CD4-positive, alpha-beta T cell (primary cell): ENCODE measurements at regions not wholly inside any gene's neighbourhood (a gene's known extent, or its start where the extent isn't known, plus 50 kb on each side); places are given as distances from the start of the nearest gene placed in this dataset.

Experiments
- ATAC-seq: fragments of 200-7000 bp; cut with Tn5 transposase; one replicate; pipeline ENCODE4 v1.10.0; 2022; ENCODE audit warnings: mild to moderate bottlenecking; ENCODE audit not compliant: poor library complexity
- CTCF ChIA-PET: fragments of 350-600 bp; sonication (Branson Sonifier 250); formaldehyde crosslinking; loops from one replicate; lab custom pipeline; 2021; ENCODE audit warnings: antibody characterized with exemption, inconsistent platforms; lab: Charles Lee
- POLR2A ChIA-PET: fragments of 350-600 bp; sonication (Branson Sonifier 250); formaldehyde crosslinking; loops from one replicate; lab custom pipeline; 2021; ENCODE audit warnings: antibody characterized with exemption, inconsistent platforms; lab: Charles Lee
- DNase-seq, 14 experiments: peaks; one replicate each; pipeline ENCODE4 v3.0.0-alpha.2; 2013 to 2020; ENCODE audit warnings: mixed read lengths in 2 of 14
- H3K27ac ChIP-seq, 2 donors: one replicate each; pipeline versions ENCODE4 v1.5.1 to v1.7.0; 2013; ENCODE audit warnings: low read length in 2 of 2, low read depth in 1 of 2, mild to moderate bottlenecking in 1 of 2
- H3K27me3 ChIP-seq, 2 experiments: 1 replicate in 1 of 2; 2 replicates in 1 of 2; pipeline versions ENCODE4 v1.6.1 to v1.7.0; 2013; ENCODE audit warnings: low read length in 2 of 2, control low read depth in 1 of 2, mild to moderate bottlenecking in 1 of 2, moderate library complexity in 1 of 2; ENCODE audit not compliant: insufficient read depth in 2 of 2, control insufficient read depth in 1 of 2
- H3K36me3 ChIP-seq: one replicate; pipeline ENCODE4 v1.6.1; 2013; ENCODE audit warnings: low read length, control low read depth; ENCODE audit not compliant: insufficient read depth
- H3K4me1 ChIP-seq: one replicate; pipeline ENCODE4 v1.6.1; 2013; ENCODE audit warnings: low read length, control low read depth; ENCODE audit not compliant: insufficient read depth
- H3K4me3 ChIP-seq: one replicate; pipeline ENCODE4 v1.5.1; 2013; ENCODE audit warnings: mild to moderate bottlenecking, low read length, moderate library complexity
- H3K9me3 ChIP-seq, 2 experiments: 1 replicate in 1 of 2; 2 replicates in 1 of 2; pipeline versions ENCODE4 v1.6.1 to v1.7.0; 2013; ENCODE audit warnings: low read length in 2 of 2, mild to moderate bottlenecking in 2 of 2, control low read depth in 1 of 2, moderate library complexity in 1 of 2; ENCODE audit not compliant: control insufficient read depth in 1 of 2, insufficient read depth in 1 of 2
- H3K27ac Mint-ChIP-seq: one replicate; pipeline ENCODE4 v1.8.0; 2020; ENCODE audit warnings: mixed read lengths
- H3K27me3 Mint-ChIP-seq: one replicate; pipeline ENCODE4 v1.8.0; 2021; ENCODE audit warnings: mixed read lengths
- H3K36me3 Mint-ChIP-seq: one replicate; pipeline ENCODE4 v1.8.0; 2021; ENCODE audit warnings: low read depth, mixed read lengths
- H3K4me1 Mint-ChIP-seq: one replicate; pipeline ENCODE4 v1.8.0; 2021; ENCODE audit warnings: low read depth, mixed read lengths
- H3K4me3 Mint-ChIP-seq: one replicate; pipeline ENCODE4 v1.8.0; 2020; ENCODE audit warnings: mild to moderate bottlenecking, mixed read lengths
- H3K9me3 Mint-ChIP-seq: one replicate; pipeline ENCODE4 v1.8.0; 2020; ENCODE audit warnings: mixed read lengths
- intact Hi-C, 2 experiments: fragments of 100-400 bp; cut with DNase I in 1 of 2; cut with micrococcal nuclease in 1 of 2; formaldehyde crosslinking; loops; one replicate each; pipeline versions ENCODE4 v1.15.1 to v1.9.0; 2023 to 2025; cut with DNase I, micrococcal nuclease
- TF ChIP-seq, protein P1 (sequence below): fragments of 200-600 bp; IDR thresholded peaks from one replicate; pipeline ENCODE4 v1.8.0; 2022; ENCODE audit warnings: antibody characterized with exemption, mild to moderate bottlenecking

DNA sequence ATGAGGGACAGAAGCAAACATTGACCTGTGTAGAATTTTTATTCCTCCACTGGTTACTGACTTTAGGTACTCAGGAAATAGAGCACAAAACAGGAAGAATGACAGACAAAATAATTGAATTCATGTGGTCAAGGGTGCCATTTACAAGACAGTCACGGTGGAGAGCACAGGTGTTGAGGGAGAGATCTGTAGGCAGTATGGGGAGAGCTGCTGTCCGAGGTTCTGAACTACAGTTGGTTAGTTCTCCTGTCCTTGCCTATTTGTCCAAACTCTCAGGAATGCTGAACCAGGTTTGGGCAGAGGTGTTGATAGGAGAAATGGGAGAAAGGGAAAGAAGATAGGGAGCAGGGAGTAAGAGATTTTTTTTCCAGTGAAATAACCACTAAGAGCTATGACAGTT is 178.5 kb upstream of the ZBTB20 start:
- H3K36me3 Mint-ChIP-seq, result no peaks in the 10 kb centered on the region
- CTCF ChIA-PET, result no interaction called here

DNA sequence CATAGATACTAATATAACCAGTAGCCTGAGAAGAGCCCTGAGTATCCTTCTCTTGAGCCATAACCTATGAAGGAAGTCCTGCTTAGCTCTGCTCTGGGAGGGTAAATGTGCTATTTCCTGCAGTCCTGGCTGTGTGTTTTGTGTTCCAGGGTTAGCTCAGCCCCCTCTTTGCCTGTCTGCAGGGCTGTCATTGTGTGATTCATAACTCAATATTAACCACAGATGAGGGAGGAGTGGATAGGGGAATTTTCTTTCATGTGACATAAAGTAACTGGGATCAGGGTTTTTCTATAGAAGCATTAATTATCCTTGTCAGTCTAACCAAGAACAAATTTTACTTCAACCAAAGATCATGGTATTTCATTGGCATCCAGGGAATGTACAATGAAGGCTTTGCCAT is 183.3 kb upstream of the ZBTB20 start:
- Mint-ChIP-seq H3K27me3 (no peaks in the 10 kb centered on the region), H3K27ac (no peak overlapping the region), H3K9me3 (no peaks in the 10 kb centered on the region), H3K4me3 (no peak overlapping the region), H3K36me3 (no peaks in the 10 kb centered on the region), H3K4me1 (no peaks in the 10 kb centered on the region)
- intact Hi-C loops, result no loop called here
- ATAC-seq (no peak), DNase-seq (no peak)
- Histone ChIP-seq H3K27ac (no peak overlapping the region), H3K4me1 (no peaks in the 10 kb centered on the region), H3K4me3 (no peak overlapping the region), H3K9me3 (no peaks in the 10 kb centered on the region), H3K36me3 (no peaks in the 10 kb centered on the region), H3K27me3 (no peaks in the 10 kb centered on the region)
- CTCF ChIA-PET, result no interaction called here
- TF ChIP-seq, protein P1, sequence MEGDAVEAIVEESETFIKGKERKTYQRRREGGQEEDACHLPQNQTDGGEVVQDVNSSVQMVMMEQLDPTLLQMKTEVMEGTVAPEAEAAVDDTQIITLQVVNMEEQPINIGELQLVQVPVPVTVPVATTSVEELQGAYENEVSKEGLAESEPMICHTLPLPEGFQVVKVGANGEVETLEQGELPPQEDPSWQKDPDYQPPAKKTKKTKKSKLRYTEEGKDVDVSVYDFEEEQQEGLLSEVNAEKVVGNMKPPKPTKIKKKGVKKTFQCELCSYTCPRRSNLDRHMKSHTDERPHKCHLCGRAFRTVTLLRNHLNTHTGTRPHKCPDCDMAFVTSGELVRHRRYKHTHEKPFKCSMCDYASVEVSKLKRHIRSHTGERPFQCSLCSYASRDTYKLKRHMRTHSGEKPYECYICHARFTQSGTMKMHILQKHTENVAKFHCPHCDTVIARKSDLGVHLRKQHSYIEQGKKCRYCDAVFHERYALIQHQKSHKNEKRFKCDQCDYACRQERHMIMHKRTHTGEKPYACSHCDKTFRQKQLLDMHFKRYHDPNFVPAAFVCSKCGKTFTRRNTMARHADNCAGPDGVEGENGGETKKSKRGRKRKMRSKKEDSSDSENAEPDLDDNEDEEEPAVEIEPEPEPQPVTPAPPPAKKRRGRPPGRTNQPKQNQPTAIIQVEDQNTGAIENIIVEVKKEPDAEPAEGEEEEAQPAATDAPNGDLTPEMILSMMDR, result no peak
- POLR2A ChIA-PET, result no interaction called here

More for the DNA sequence above, 178.5 kb upstream of the ZBTB20 start:
- Mint-ChIP-seq H3K4me3 (no peak overlapping the region), H3K27me3 (no peaks in the 10 kb centered on the region), H3K27ac (no peak overlapping the region), H3K9me3 (no peaks in the 10 kb centered on the region), H3K4me1 (no peaks in the 10 kb centered on the region)
- H3K27ac ChIP-seq, result no peak overlapping the region
- H3K27me3 ChIP-seq, result no peaks in the 10 kb centered on the region
- no peaks in the 10 kb centered on the region for H3K36me3 ChIP-seq
- H3K4me3 ChIP-seq, result no peak overlapping the region
- no peaks in the 10 kb centered on the region for H3K4me1 ChIP-seq
- ATAC-seq, result no peak
- intact Hi-C loops, result no loop called here
- TF ChIP-seq, protein P1, result no peak
- no peaks in the 10 kb centered on the region for H3K9me3 ChIP-seq
- POLR2A ChIA-PET, result no interaction called here
- DNase-seq, result peak in 2 of 14 experiments; percentile 1 to 12

DNA sequence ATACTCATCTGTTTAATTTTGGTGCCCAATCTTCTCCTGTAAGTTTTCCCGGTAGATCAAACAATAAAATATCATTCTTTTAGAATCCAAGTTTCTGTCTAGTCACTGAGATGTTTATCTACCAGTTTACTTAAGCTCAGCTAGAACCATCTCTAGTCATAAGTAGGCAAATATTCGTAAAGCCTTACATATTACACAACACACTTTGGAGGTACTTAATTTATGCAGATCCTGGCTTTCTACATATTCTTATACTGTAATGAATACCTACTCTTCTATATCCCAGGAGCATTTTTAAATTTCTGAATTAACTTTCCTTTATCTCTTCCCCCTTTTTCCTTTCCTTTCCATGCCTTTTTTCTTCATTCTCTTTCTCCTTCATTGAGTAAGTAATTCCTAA is 185.9 kb upstream of the ZBTB20 start:
- intact Hi-C loops, result no loop called here
- Mint-ChIP-seq H3K9me3 (no peaks in the 10 kb centered on the region), H3K27ac (no peak overlapping the region), H3K4me3 (no peak overlapping the region), H3K27me3 (no peaks in the 10 kb centered on the region), H3K4me1 (no peaks in the 10 kb centered on the region), H3K36me3 (no peaks in the 10 kb centered on the region)
- H3K4me1 ChIP-seq, result no peaks in the 10 kb centered on the region
- ChIA-PET CTCF (no interaction called here), POLR2A (no interaction called here)
- ATAC-seq, result no peak
- H3K36me3 ChIP-seq, result no peaks in the 10 kb centered on the region
- no peak overlapping the region for H3K27ac ChIP-seq
- TF ChIP-seq, protein P1, result no peak
- H3K4me3 ChIP-seq, result no peak overlapping the region
- DNase-seq, result no peak
- H3K9me3 ChIP-seq, result no peaks in the 10 kb centered on the region
- no peaks in the 10 kb centered on the region for H3K27me3 ChIP-seq
